Esophagus (tissue), 2 donors: ENCODE measurements at regions not wholly inside any gene's neighbourhood (a gene's known extent, or its start where the extent isn't known, plus 50 kb on each side); places are given as distances from the start of the nearest gene placed in this dataset.

ENCODE experiments used
- H3K27ac ChIP-seq, 2 donors: one replicate each; pipeline ENCODE4 v1.5.1; 2013; ENCODE audit warnings: low read depth in 2 of 2, mild to moderate bottlenecking in 2 of 2, inconsistent platforms in 1 of 2, low read length in 1 of 2, moderate library complexity in 1 of 2
- H3K27me3 ChIP-seq, 2 donors: one replicate each; pipeline ENCODE4 v1.6.1; 2013; ENCODE audit warnings: low read length in 2 of 2, control low read depth in 1 of 2, mild to moderate bottlenecking in 1 of 2; ENCODE audit not compliant: insufficient read depth in 2 of 2, control insufficient read depth in 1 of 2
- H3K36me3 ChIP-seq, 2 donors: one replicate each; pipeline ENCODE4 v1.6.1; 2013; ENCODE audit warnings: low read length in 1 of 2; ENCODE audit not compliant: control insufficient read depth in 2 of 2, insufficient read depth in 2 of 2
- H3K4me1 ChIP-seq, 2 donors: one replicate each; pipeline ENCODE4 v1.6.1; 2013; ENCODE audit warnings: low read length in 1 of 2; ENCODE audit not compliant: control insufficient read depth in 2 of 2, insufficient read depth in 2 of 2
- H3K4me3 ChIP-seq, 2 donors: one replicate each; pipeline ENCODE4 v1.5.1; 2013; ENCODE audit warnings: low read length in 2 of 2, mild to moderate bottlenecking in 2 of 2, low read depth in 1 of 2, moderate library complexity in 1 of 2
- H3K9me3 ChIP-seq, 2 donors: one replicate each; pipeline ENCODE4 v1.6.1; 2013; ENCODE audit warnings: mild to moderate bottlenecking in 2 of 2, low read depth in 1 of 2, low read length in 1 of 2, moderate library complexity in 1 of 2; ENCODE audit not compliant: control insufficient read depth in 2 of 2, insufficient read depth in 1 of 2
- WGBS, 2 donors: extraction: QIAGEN DNeasy Blood & Tissue Kit; methylation state at CpG; one replicate each; pipeline ENCODE4 v1.1.7; 2013; 5-methylcytosine and 5-hydroxymethylcytosine counted together
- donor health status: healthy with polysubstance abuse.
- donor health status: Bipolar disorder and iron deficiency.

- 90% methylated on average over 3 of the region's 3 CpGs for WGBS, 2 donors
- H3K27ac ChIP-seq, result no peak overlapping the region
- H3K4me1 ChIP-seq, result no peaks in the 10 kb centered on the region
- H3K36me3 ChIP-seq, result no peaks in the 10 kb centered on the region
- no peak overlapping the region for H3K4me3 ChIP-seq
- H3K27me3 ChIP-seq, result no peaks in the 10 kb centered on the region
- H3K9me3 ChIP-seq, result no peaks in the 10 kb centered on the region
Observed at GRCh38 chr3:177961784-177962183, 574.5 kb upstream of the KCNMB2 start.

- no peaks in the 10 kb centered on the region for H3K4me1 ChIP-seq
- no peaks in the 10 kb centered on the region for H3K27me3 ChIP-seq
- 84 to 90% methylated on average over 1 of the region's 1 CpG for WGBS, 2 donors
- no peak overlapping the region for H3K27ac ChIP-seq
- H3K36me3 ChIP-seq, result no peaks in the 10 kb centered on the region
- H3K4me3 ChIP-seq, result no peak overlapping the region
- H3K9me3 ChIP-seq, result no peaks in the 10 kb centered on the region
Observed at GRCh38 chr3:177966493-177966892, 569.7 kb upstream of the KCNMB2 start.

- Histone ChIP-seq H3K27me3 (no peaks in the 10 kb centered on the region), H3K4me3 (no peak overlapping the region), H3K9me3 (no peaks in the 10 kb centered on the region), H3K27ac (no peak overlapping the region), H3K36me3 (no peaks in the 10 kb centered on the region), H3K4me1 (no peaks in the 10 kb centered on the region)
- WGBS, 2 donors, result 92 to 96% methylated on average over 2 of the region's 2 CpGs
Observed at GRCh38 chr3:177968891-177969290, 567.3 kb upstream of the KCNMB2 start.

- no peaks in the 10 kb centered on the region for H3K36me3 ChIP-seq
- H3K27me3 ChIP-seq, result no peaks in the 10 kb centered on the region
- H3K9me3 ChIP-seq, result no peaks in the 10 kb centered on the region
- 69 to 80% methylated on average over 2 of the region's 2 CpGs for WGBS, 2 donors
- H3K27ac ChIP-seq, result no peak overlapping the region
- H3K4me3 ChIP-seq, result no peak overlapping the region
- H3K4me1 ChIP-seq, result no peaks in the 10 kb centered on the region
Observed at GRCh38 chr3:177973241-177973840, 562.9 kb upstream of the KCNMB2 start.

- H3K36me3 ChIP-seq, result no peaks in the 10 kb centered on the region
- 59 to 62% methylated on average over 2 of the region's 2 CpGs for WGBS, 2 donors
- H3K9me3 ChIP-seq, result no peaks in the 10 kb centered on the region
Observed at GRCh38 chr3:177976241-177976640, 560.0 kb upstream of the KCNMB2 start.

GRCh38 chr3:177976866-177977265 is 559.4 kb upstream of the KCNMB2 start:
- H3K4me1 ChIP-seq, result peaks cover 0 to 2% of the 10 kb centered on the region in 2 donors
- no peak overlapping the region for H3K27ac ChIP-seq
- H3K36me3 ChIP-seq, result no peaks in the 10 kb centered on the region
- H3K9me3 ChIP-seq, result no peaks in the 10 kb centered on the region
- no peak overlapping the region for H3K4me3 ChIP-seq
- no peaks in the 10 kb centered on the region for H3K27me3 ChIP-seq
- 86 to 91% methylated on average over 2 of the region's 2 CpGs for WGBS, 2 donors

More at GRCh38 chr3:177976241-177976640, 560.0 kb upstream of the KCNMB2 start:
- Histone ChIP-seq H3K27me3 (no peaks in the 10 kb centered on the region), H3K4me1 (no peaks in the 10 kb centered on the region), H3K27ac (no peak overlapping the region), H3K4me3 (no peak overlapping the region)

GRCh38 chr3:177977381-177978158 is 558.7 kb upstream of the KCNMB2 start:
- 86 to 90% methylated on average over 2 of the region's 2 CpGs for WGBS, 2 donors
- no peaks in the 10 kb centered on the region for H3K36me3 ChIP-seq
- no peak overlapping the region for H3K4me3 ChIP-seq
- H3K9me3 ChIP-seq, result no peaks in the 10 kb centered on the region
- no peak overlapping the region for H3K27ac ChIP-seq
- H3K4me1 ChIP-seq, result peaks cover 0 to 2% of the 10 kb centered on the region in 2 donors
- H3K27me3 ChIP-seq, result no peaks in the 10 kb centered on the region

- 89 to 98% methylated on average over 1 of the region's 1 CpG for WGBS, 2 donors
- Histone ChIP-seq H3K36me3 (no peaks in the 10 kb centered on the region), H3K27me3 (no peaks in the 10 kb centered on the region), H3K4me3 (no peak overlapping the region), H3K9me3 (no peaks in the 10 kb centered on the region), H3K27ac (no peak overlapping the region), H3K4me1 (peaks cover 0 to 2% of the 10 kb centered on the region in 2 donors)
Observed at GRCh38 chr3:177978946-177979345, 557.3 kb upstream of the KCNMB2 start.

GRCh38 chr3:177979703-177980102 is 556.5 kb upstream of the KCNMB2 start:
- Histone ChIP-seq H3K36me3 (no peaks in the 10 kb centered on the region), H3K9me3 (no peaks in the 10 kb centered on the region), H3K27ac (no peak overlapping the region), H3K4me1 (peaks cover 0 to 2% of the 10 kb centered on the region in 2 donors), H3K4me3 (no peak overlapping the region), H3K27me3 (no peaks in the 10 kb centered on the region)
- WGBS, 2 donors, result 58 to 64% methylated on average over 1 of the region's 1 CpG

GRCh38 chr3:177981576-177981975 is 554.7 kb upstream of the KCNMB2 start:
- Histone ChIP-seq H3K36me3 (no peaks in the 10 kb centered on the region), H3K4me1 (peaks cover 0 to 2% of the 10 kb centered on the region in 2 donors), H3K9me3 (no peaks in the 10 kb centered on the region), H3K27me3 (no peaks in the 10 kb centered on the region), H3K27ac (no peak overlapping the region), H3K4me3 (no peak overlapping the region)
